ENCODE measurements at regions not wholly inside any gene's neighbourhood (a gene's known extent, or its start where the extent isn't known, plus 50 kb on each side); places are given as distances from the start of the nearest gene placed in this dataset.

DNA sequence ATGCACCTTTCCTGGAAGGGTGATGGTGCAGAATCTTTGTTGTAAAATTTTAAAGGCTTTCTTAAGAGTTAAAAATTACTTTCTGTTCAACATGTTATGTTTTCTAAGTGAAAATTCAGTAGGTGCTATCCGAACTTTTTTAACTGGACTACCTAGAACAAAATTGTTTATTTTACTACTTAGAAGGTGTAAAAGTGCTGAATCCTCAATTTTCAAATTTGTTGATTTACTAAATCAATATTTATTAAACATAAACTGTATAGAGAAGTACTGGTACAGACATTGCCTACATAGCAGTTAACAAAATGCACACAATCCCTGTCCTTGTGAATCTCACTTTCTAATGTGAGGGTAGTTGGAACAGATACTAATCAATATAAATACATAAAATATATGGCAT is 277.5 kb downstream of the CTH start:
- TF ChIP-seq NCOA2 (IDR thresholded peaks at IDR 0.05; ENCODE audit: partially characterized antibody in 2 of 2) (no peak), C11orf30 (IDR thresholded peaks at IDR 0.05; ENCODE audit: low read depth) (peak; percentile 73), ARHGAP35 (IDR thresholded peaks at IDR 0.05; ENCODE audit: partially characterized antibody) (no peak), MAFK (IDR thresholded peaks at IDR 0.05; ENCODE audit: low read length) (peak; percentile 34; the same call in 1 of the 2 replicates), MAFF (IDR thresholded peaks at IDR 0.05; ENCODE audit: low read length) (peak; percentile 50; the same call in 1 of the 2 replicates), ELF4 (CRISPR knock-in tag; IDR thresholded peaks at IDR 0.05) (no peak), ZNF224 (CRISPR knock-in tag; IDR thresholded peaks at IDR 0.05) (no peak), ERF (CRISPR knock-in tag; IDR thresholded peaks at IDR 0.05) (no peak), ZNF316 (IDR thresholded peaks at IDR 0.05) (peak; percentile 87), MAFG (tag; conservative IDR thresholded peaks at IDR 0.05) (0 out of 2 replicates have a peak, but pooled peaks have one; percentile 26), ZNF384 (IDR thresholded peaks at IDR 0.05; ENCODE audit: low read depth, low read length) (no peak)
- Histone ChIP-seq H3K9me1 (ENCODE audit: control insufficient read depth, insufficient read depth, low read length) (no peaks in the 10 kb centered on the region), H3K36me3 (ENCODE audit: control insufficient read depth, insufficient read depth, low read length) (no peaks in the 10 kb centered on the region), H3K4me2 (ENCODE audit: insufficient read depth, low read length) (no peak overlapping the region), H2AFZ (ENCODE audit: low read depth, low read length) (no peak overlapping the region), H3K4me1 (replicated peaks in 1 of 2; ENCODE audit: control insufficient read depth in 2 of 2, insufficient read depth in 2 of 2, low read length in 2 of 2) (peaks cover 3 to 5% of the 10 kb centered on the region in 2 experiments; a peak in 2 of 5 replicates), H3K79me2 (ENCODE audit: control insufficient read depth, insufficient read depth, low read length) (no peaks in the 10 kb centered on the region), H3K4me3 (no peak overlapping the region), H3K9ac (ENCODE audit: insufficient read depth in 1 of 2, low read depth in 2 of 2, low read length in 2 of 2) (no peak overlapping the region), H3K27ac (ENCODE audit: extremely low read depth, low read depth, low read length) (no peak overlapping the region), H4K20me1 (replicated peaks; ENCODE audit: control insufficient read depth, insufficient read depth, low read length) (no peaks in the 10 kb centered on the region), H3K9me3 (replicated peaks; ENCODE audit: control insufficient read depth, insufficient read depth, low read depth, low read length) (no peaks in the 10 kb centered on the region), H3K27me3 (ENCODE audit: control insufficient read depth in 2 of 2, insufficient read depth in 2 of 2, low read length in 2 of 2) (no peaks in the 10 kb centered on the region)
- no TSS peak for BruUV-seq (replicated peaks)
- intact Hi-C loops (cut with micrococcal nuclease): loop anchor here (5.0 to 10.0 kb wide), 3 partner anchors 161 to 266 kb away; no protein-coding TSS in a partner anchor
- DNase-seq (ENCODE audit: extremely low read depth in 1 of 4, low spot score in 3 of 4) (no peak), FAIRE-seq (no peak), ATAC-seq (no peak)
- CTCF ChIA-PET (ENCODE audit: low intra/inter-chr PET ratio): no interaction called here
- POLR2A ChIA-PET: no interaction called here
- in situ Hi-C loops (cut with MboI): no loop called here
- 25% methylated on average over 1 of the region's 1 CpG for WGBS (ENCODE audit: insufficient coverage, low coverage, missing lambda C conversion rate)

Data from K562 (cell line).